K562 (cell line): ENCODE measurements at regions not wholly inside any gene's neighbourhood (a gene's known extent, or its start where the extent isn't known, plus 50 kb on each side); places are given as distances from the start of the nearest gene placed in this dataset.

Experiments
- ARID3B ChIP-seq: fragments of 250-450 bp; sonication (Bioruptor Pico); IDR thresholded peaks from 2 replicates; pipeline ENCODE4 v1.4.0; 2020; ENCODE audit warnings: borderline replicate concordance
- ATF2 ChIP-seq: sonication (generic); formaldehyde crosslinking; IDR thresholded peaks from 2 replicates; pipeline ENCODE4 v1.8.1; 2022; ENCODE audit warnings: missing genetic modification reagents
- BCOR ChIP-seq: fragments of 450-650 bp; IDR thresholded peaks from 2 replicates; pipeline ENCODE4 v1.6.1; 2016
- BDP1 ChIP-seq: IDR thresholded peaks from 3 replicates; pipeline ENCODE4 v1.6.1; 2011; ENCODE audit not compliant: insufficient read length, insufficient read depth
- ELK1 ChIP-seq: sonication (generic); formaldehyde crosslinking; IDR thresholded peaks from 2 replicates; pipeline ENCODE4 v1.8.1; 2022; ENCODE audit warnings: missing genetic modification reagents
- HCFC1 ChIP-seq: IDR thresholded peaks from 2 replicates; pipeline ENCODE4 v1.6.1; 2012; ENCODE audit warnings: low read depth, low read length, improper control_type of control experiment
- IRF9 ChIP-seq: fragments of 450-650 bp; IDR thresholded peaks from 2 replicates; pipeline ENCODE4 v1.6.1; 2016; ENCODE audit warnings: missing biosample characterization, missing genetic modification characterization
- KAT7 ChIP-seq: sonication (generic); formaldehyde crosslinking; IDR thresholded peaks from 2 replicates; pipeline ENCODE4 v1.8.0; 2022; ENCODE audit warnings: missing genetic modification reagents, mild to moderate bottlenecking, borderline replicate concordance
- MEIS2 ChIP-seq: fragments of 450-650 bp; IDR thresholded peaks from 2 replicates; pipeline ENCODE4 v1.6.1; 2014; ENCODE audit warnings: mild to moderate bottlenecking; ENCODE audit not compliant: partially characterized antibody
- NEUROD1 ChIP-seq: fragments of 150-350 bp; IDR thresholded peaks from 2 replicates; pipeline ENCODE4 v1.6.1; 2014; ENCODE audit warnings: borderline replicate concordance, low read length, low read depth; ENCODE audit not compliant: partially characterized antibody
- NUFIP1 ChIP-seq: fragments of 450-650 bp; IDR thresholded peaks from 2 replicates; pipeline ENCODE4 v1.6.1; 2018; ENCODE audit not compliant: partially characterized antibody
- POLR3G ChIP-seq: IDR thresholded peaks from 2 replicates; pipeline ENCODE4 v1.6.1; 2011; ENCODE audit not compliant: insufficient read length, insufficient replicate concordance; ENCODE audit errors: extremely low read depth
- PPARD ChIP-seq: fragments of 250-450 bp; sonication (Bioruptor Pico); IDR thresholded peaks from 2 replicates; pipeline ENCODE4 v1.8.0; 2022; ENCODE audit warnings: inconsistent platforms, mild to moderate bottlenecking, moderate library complexity
- THRA ChIP-seq: fragments of 450-650 bp; IDR thresholded peaks from 2 replicates; pipeline ENCODE4 v1.6.1; 2017; ENCODE audit warnings: mild to moderate bottlenecking, moderate library complexity
- UBTF ChIP-seq, 2 experiments: IDR thresholded peaks; 2 replicates each; pipeline ENCODE4 v1.6.1; 2012; ENCODE audit warnings: improper control_type of control experiment in 2 of 2, low read depth in 2 of 2, low read length in 2 of 2, borderline replicate concordance in 1 of 2
- ZBTB2 ChIP-seq: fragments of 450-650 bp; IDR thresholded peaks from 2 replicates; pipeline ENCODE4 v1.6.1; 2016; ENCODE audit warnings: antibody characterized with exemption
- ZKSCAN3 ChIP-seq: fragments of 250-450 bp; sonication (Bioruptor Pico); IDR thresholded peaks from 2 replicates; pipeline ENCODE4 v1.4.0; 2020
- ZNF444 ChIP-seq: fragments of 250-450 bp; sonication (Bioruptor Pico); IDR thresholded peaks from 2 replicates; pipeline ENCODE4 v1.4.0; 2020; ENCODE audit warnings: mild to moderate bottlenecking, moderate library complexity
- ZNF561 ChIP-seq: fragments of 450-650 bp; formaldehyde crosslinking; conservative IDR thresholded peaks from 2 replicates; pipeline ENCODE4 v1.4.0; 2020; ENCODE audit warnings: mild to moderate bottlenecking, moderate library complexity
- ZNF589 ChIP-seq: fragments of 200-800 bp; sonication (Bioruptor generic); IDR thresholded peaks from 2 replicates; pipeline ENCODE4 v1.6.1; 2016; ENCODE audit warnings: low read depth, missing genetic modification characterization, missing compliant biosample characterization

- TF ChIP-seq THRA (no peak), ELK1 (no peak), ZNF561 (no peak), ARID3B (CRISPR knock-in tag) (no peak), ATF2 (CRISPR knock-in tag) (no peak), BCOR (no peak), NUFIP1 (no peak), ZBTB2 (no peak), ZKSCAN3 (CRISPR knock-in tag) (no peak), BDP1 (no peak), PPARD (CRISPR knock-in tag) (no peak), HCFC1 (no peak), NEUROD1 (no peak), UBTF (IDR thresholded peaks at IDR 0.05; ENCODE audit: borderline replicate concordance in 1 of 2, low read depth in 2 of 2, low read length in 2 of 2) (no peak), MEIS2 (no peak), KAT7 (CRISPR knock-in tag) (no peak), POLR3G (no peak), ZNF444 (CRISPR knock-in tag) (no peak), IRF9 (tag) (no peak), ZNF589 (CRISPR knock-in tag) (no peak)
Observed at GRCh38 chr2:158738363-158738762, 56.8 kb upstream of the DAPL1 start (continued).
